ENCODE measurements at regions not wholly inside any gene's neighbourhood (a gene's known extent, or its start where the extent isn't known, plus 50 kb on each side); places are given as distances from the start of the nearest gene placed in this dataset.

- TF ChIP-seq CTCF (conservative IDR thresholded peaks at IDR 0.05; ENCODE audit: low read depth, low read length), result no peak
- no peak for TF ChIP-seq MXI1 (IDR thresholded peaks at IDR 0.05; ENCODE audit: borderline replicate concordance, low read depth, low read length)
- no peak for TF ChIP-seq RFX5 (IDR thresholded peaks at IDR 0.05; ENCODE audit: low read depth, low read length)
- no peak for TF ChIP-seq POLR2A (IDR thresholded peaks at IDR 0.05; ENCODE audit: low read depth, low read length)
- TF ChIP-seq MAZ (IDR thresholded peaks at IDR 0.05; ENCODE audit: borderline replicate concordance, low read depth, low read length), result no peak
- no peak for TF ChIP-seq BHLHE40 (IDR thresholded peaks at IDR 0.05; ENCODE audit: low read depth, low read length)
- no peak for TF ChIP-seq RAD21 (IDR thresholded peaks at IDR 0.05; ENCODE audit: low read length)
- TF ChIP-seq CHD1 (IDR thresholded peaks at IDR 0.05; ENCODE audit: low read depth, low read length), result no peak
- no peak for TF ChIP-seq SMC3 (IDR thresholded peaks at IDR 0.05; ENCODE audit: low read depth, low read length)
- no peak for TF ChIP-seq CEBPB (IDR thresholded peaks at IDR 0.05; ENCODE audit: low read depth, low read length)
- TF ChIP-seq ELK1 (IDR thresholded peaks at IDR 0.05; ENCODE audit: borderline replicate concordance, low read depth, low read length), result no peak
- no peak for TF ChIP-seq RCOR1 (IDR thresholded peaks at IDR 0.05; ENCODE audit: insufficient replicate concordance, low read length)
- TF ChIP-seq NFE2L2 (IDR thresholded peaks at IDR 0.05; ENCODE audit: low read depth, low read length), result no peak
Observed at GRCh38 chr7:65509368-65510186, 135.9 kb downstream of the ZNF92 start.

Data from IMR-90 (cell line).